ENCODE measurements at regions not wholly inside any gene's neighbourhood (a gene's known extent, or its start where the extent isn't known, plus 50 kb on each side); places are given as distances from the start of the nearest gene placed in this dataset.
A peak's percentile ranks its signal among the peaks of the same experiment; 100 is the strongest.
"Not testable (repeated sequence)": the region's sequence is repeated elsewhere in the genome, so short reads cannot be mapped to it uniquely, and the experiment has no call there.

DNA sequence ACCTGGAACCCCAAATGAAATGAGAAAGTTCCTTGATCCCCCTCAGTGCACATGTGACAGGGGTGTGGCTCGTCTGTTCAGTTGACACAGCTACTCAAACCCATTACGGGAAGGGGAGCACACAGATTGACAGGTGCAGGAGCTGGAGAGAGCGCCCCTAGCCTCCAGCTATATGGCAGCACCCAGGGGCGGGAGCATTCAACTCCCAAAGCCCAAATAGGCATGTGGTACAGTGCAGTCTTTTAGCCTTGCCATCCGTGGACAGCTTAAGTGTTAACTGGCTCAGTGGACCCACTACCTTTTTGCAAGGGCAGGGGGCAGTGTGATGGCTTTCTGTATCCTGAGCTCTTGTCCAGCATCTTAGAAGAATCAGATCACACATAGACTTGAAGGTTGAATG is 1374.2 kb upstream of the ALCAM start:
- no peak for DNase-seq (ENCODE audit: low read depth)

DNA sequence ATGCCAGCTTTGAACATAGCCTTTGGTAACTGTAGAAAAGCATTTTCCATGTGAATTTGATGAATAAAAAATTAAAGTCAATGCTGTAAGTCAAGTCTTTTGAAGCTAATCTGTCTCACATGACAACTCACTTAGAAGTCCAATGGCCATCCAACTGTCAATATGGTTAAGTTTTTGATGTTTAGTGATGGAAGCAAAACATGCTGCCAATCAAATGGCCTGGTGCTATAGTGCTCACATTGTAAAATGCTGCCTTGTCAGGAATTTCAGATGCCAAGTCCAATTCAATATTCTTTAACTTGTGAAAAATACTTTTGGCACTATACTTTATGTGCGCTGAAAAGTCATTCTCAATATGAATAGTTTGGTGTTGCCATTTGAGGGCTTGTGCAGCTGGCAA is 1361.8 kb upstream of the ALCAM start:
- DNase-seq (ENCODE audit: low read depth), result no peak

DNA sequence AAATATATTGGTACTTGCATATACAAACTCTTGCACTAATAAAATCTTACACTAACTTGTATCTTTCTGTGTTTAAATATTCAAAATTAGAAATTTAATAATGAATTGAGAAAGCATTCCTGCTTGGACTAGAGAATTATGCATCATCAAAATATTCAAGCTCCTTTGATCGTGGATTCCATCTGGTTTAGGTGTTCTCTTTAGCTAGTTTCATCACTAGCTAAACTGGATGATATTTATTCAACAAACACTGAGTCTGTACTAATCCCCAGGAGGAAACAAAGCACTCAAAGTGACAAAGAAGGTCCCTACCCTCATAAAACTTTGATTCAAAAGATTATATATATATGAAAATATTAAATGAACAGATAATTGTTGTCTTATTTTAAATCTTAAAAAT is 1360.9 kb upstream of the ALCAM start:
- no peak for DNase-seq (ENCODE audit: low read depth)

DNA sequence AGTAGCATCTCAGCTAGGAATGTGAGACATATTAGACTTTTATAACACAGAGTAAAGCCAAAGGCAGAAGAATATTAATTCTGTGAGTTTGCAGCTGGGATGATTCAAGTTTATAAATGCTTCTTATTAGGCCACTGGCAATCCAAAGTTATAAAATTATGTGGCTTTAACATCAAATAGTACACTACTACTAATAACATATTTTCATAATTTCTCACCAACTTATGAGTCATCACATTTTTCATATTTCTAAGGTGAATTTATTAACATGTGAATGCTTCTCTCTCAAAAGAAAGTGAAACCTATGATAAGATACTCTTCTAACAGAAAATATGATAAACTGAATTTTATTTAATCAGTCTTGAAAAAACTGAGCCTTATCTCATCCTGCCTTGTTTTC is 1348.2 kb upstream of the ALCAM start:
- DNase-seq (ENCODE audit: low read depth), result no peak

DNA sequence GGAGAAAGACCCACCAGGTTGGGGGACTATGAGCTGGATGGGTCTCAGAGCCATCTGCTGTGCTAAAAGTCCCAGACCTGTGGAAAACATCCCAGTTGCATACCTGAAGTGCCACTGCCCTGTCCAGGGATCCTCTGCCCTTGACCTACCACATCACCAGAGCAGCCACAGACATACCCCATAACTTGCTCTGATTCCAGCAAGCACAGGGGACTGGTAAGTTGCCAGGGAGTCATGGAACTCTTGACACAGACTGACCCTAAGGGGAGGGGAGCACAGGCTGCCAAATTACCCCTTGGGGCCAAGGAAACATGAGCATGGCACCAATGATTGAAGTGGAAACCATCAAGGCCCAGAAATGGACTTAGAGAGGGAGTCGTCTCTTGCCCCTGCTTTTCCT is 1335.1 kb upstream of the ALCAM start:
- no peak for DNase-seq (ENCODE audit: low read depth)

DNA sequence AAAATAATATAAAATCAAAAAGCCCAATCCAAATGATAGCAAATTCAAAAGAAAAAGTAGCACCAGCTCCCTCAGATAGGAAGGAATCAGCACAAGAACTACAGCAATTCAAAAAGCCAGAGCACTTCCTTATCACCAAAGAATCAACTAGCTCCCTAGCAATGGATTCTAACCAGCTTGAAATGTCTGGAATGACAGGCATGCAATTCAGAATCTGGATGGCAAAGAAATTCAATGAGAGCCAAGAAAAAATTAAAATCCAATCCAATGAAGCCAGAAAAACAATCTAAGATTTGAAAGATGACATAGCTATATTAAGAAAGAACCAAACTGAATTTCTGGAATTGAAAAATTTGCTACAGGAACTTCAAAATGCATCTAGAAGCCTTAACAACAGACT is 1334.4 kb upstream of the ALCAM start:
- DNase-seq (ENCODE audit: low read depth), result no peak

DNA sequence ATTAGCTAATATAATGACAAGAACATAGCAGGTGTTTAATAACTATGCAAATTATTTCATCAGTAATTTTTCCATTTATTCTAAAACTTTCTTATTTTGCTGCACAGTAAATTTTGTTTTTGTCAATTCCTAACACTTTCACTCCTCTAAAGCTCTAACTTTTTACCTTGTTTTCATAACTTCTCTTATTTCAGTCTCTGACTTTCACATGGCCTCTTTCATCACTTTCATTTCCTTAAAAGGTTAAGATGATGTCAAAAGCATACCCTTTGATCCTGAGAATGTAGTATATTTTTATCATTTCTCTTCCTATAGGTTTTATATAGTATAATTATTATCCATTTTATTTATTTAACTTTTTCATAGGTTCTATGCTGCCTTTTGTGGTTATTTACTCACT is 1325.8 kb upstream of the ALCAM start:
- DNase-seq (ENCODE audit: low read depth), result no peak

DNA sequence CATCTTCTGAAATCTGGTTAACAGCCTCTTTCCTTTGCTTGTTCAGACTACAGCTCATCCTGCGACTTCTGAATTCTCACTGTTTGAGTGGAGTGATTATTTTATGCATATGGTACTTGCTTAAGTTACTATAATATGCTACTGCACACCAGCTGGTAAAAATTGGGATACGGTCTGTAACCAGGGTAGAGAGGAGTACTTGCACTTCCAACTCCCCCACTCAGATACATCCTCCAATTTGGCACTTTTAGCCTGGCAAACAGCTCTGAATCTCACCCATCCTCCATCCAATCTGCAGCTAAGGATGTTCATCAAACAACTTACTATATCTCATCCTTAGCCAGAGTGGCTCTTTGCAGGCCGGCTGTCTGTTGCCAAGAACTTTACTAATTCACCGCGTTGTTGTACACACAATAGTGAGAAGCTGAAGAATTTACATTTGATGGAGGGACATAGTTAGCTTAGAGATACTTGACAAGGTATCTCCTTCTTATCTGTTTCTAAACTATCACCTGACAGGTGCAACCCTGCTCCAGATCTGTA is 1323.6 kb upstream of the ALCAM start:
- DNase-seq (ENCODE audit: low read depth), result not testable (repeated sequence)

DNA sequence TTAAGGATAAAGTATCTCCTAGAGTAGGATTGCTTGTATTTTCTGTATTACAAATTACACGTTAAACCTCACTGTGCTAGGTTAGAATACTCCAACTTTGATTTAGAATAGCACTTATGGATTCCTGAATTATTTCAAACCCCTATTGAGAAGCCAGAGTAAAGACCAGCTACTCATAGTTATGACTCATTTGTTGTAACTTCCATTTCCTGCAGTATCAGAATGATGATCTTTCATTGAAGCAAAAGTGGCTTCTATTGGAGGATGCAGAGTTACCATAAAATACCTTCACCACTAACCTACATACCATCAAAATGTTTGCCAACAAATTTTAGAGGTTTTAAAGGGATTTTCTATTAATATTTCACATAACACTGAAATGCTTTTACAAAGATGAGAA is 1322.7 kb upstream of the ALCAM start:
- DNase-seq (ENCODE audit: low read depth), result no peak

DNA sequence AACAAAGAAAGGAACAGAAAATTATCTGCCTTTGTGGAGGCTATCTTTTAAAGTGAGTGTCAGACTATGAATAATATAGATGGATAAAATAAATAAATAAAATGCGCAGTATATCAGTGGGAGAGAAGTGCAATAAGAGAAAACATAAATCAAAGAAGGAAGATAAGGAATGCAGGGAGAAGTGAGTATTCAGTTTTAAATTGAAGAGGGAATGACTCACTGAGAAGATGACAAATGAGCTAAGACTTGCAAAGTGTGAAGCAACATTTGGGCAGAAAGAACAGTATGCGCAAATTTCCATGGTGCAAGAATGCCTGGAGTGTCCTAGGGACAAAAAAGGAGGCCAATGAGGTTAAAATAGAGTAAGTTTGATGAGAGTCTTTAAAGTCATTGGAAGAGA is 1300.1 kb upstream of the ALCAM start:
- no peak for DNase-seq (ENCODE audit: low read depth)

DNA sequence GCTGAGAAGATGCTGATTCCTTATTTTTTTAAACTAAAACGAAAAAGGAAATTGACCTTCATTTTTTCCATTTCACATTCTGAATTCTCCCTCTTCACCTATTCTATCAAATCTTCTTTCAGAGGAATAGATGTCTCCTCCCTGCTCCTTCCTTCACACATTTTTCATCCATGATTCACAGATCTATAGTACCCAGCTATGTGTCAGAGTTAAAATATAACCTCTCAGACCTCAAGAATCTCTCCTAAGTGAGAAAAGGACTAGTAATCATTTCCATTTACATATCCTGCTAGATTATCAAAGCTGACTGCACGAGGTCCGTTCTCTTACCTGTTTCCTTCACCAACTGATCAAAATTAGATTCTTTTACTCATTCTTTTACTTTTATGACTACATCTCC is 1297.6 kb upstream of the ALCAM start:
- no peak for DNase-seq (ENCODE audit: low read depth)

DNA sequence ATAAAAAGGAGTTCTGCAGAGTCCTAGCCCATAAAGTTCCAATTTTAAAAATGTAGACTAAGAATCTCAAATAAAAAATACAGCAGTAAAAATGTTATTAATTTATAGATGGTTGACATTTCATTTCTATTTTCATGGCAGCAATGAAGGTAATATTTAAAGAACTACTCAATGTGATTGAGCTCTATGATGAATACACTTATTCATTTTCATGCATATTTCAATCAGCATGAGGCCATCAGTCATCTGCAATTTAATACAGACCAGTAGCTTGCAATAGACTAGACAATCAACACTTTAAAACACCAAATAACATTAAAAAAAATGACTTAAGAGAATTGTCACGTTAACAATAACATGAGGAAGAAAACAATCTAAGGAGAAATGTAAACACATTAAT is 1295.8 kb upstream of the ALCAM start:
- DNase-seq (ENCODE audit: low read depth), result no peak

DNA sequence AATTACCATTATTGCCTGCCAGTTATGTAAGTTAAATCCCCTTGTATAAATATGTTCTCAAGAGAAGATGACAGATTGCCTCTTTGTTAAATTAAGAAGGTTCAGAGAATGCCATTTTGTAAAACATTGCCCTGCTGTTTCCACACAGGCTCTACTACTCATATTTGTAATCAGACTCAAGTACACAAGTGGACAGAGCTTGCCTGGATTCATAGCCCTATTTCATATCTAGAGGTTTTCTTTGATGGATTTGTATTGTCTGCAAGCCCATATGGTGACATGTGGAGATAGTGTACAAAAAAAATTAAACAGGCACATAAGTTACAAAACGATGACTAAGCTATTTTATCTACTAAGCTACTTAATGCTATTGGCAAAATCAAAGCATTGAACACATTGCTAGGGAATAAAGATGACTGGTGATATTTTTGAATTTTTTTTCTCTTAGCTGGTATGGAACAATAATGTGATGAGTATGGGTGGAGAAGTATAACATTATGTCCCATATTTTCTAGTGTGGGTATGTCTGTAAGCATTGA is 1286.6 kb upstream of the ALCAM start:
- DNase-seq (ENCODE audit: low read depth), result no peak

DNA sequence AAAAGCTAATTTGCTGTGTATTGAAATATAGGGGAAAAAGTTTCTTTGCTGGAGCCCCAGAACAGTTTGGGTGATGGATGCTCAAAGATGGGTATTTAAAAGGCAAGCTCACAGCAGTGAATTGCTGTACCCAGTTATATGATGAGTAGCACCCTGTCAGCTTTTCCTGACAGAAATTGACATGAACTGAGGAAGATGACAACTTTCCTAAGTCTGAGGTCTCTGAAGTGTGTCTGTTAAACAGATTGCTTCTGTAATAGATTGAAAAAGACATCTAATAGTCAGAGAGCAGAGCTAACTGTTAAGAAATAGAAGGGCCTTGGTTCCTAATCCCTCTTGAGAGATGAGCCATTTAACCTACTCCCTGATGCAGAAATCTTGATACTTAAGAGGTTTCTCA is 1278.0 kb upstream of the ALCAM start:
- no peak for DNase-seq (ENCODE audit: low read depth)

DNA sequence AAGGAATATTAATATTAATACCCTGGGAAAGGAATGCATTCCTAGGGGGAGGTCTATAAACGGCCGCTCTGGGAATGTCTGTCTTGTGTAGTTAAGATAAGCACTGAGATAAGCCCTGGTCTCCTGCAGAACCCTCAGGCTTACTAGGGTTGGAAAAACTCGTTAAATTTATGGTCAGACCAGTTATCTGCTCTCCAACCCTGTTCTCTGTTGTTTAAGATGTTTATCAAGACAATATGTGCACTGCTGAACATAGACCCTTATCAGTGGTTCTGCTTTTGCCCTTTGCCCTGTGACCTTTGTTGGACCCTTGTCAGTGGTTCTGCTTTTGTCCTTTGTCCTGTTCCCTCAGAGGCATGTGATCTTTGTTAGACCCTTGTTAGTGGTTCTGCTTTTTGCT is 1276.7 kb upstream of the ALCAM start:
- DNase-seq (ENCODE audit: low read depth), result not testable (repeated sequence)

DNA sequence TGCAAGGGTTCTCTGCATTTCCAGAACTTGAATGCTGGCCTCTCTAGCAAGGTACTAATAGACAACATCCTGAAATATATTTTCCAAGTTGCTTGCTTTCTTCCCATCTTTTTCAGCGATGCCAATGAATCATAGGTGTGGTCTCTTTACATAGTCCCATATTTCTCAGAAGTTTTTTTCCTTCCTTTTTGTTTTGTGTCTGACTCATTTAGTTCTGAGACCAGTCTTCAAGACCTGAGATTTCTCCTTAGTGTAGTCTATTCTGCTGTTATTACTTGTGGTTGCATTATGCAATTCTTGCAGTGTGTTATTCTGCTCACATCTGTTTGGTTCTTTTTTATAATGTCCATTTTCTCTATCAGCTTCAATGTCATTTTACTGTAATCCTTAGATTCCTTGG is 1265.0 kb upstream of the ALCAM start:
- no peak for DNase-seq (ENCODE audit: low read depth)

DNA sequence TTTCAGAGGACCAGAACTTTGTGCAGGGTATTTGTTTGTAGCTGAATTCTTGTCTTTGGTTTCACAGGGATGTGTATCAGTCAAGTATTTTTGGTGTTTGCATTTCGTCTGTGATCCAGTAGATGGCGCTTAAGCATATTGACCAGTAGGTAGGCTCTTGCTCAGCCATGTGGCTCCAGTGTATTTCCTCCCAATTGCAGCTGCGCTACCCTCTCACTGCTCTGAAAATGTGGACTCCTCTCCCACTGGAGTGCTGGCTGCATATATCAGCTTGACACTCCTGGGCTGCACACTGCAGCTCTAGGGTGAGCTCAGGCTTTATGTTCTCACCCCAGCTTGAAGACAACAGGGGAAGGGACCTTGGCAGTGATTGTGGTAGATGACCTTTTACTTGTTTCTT is 1264.3 kb upstream of the ALCAM start:
- peak; percentile 29 for DNase-seq (ENCODE audit: low read depth)

DNA sequence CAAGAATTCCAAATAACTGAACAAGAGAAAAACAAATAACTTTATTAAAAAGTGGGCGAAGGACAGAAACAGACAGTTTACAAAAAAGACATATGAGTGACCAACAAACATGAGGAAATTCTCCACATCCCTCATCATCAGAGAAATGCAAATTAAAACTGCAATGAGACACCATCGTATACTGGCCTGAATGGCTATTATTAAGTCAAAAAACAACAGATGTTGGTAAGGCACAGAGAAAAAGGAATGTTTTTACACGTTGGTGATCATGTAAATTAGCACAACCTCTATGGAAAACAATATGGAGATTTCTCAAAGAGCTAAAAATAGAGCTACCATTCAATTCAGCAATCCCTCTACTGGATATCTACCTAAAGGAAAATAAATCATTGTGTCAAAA is 1260.4 kb upstream of the ALCAM start:
- DNase-seq (ENCODE audit: low read depth), result no peak

DNA sequence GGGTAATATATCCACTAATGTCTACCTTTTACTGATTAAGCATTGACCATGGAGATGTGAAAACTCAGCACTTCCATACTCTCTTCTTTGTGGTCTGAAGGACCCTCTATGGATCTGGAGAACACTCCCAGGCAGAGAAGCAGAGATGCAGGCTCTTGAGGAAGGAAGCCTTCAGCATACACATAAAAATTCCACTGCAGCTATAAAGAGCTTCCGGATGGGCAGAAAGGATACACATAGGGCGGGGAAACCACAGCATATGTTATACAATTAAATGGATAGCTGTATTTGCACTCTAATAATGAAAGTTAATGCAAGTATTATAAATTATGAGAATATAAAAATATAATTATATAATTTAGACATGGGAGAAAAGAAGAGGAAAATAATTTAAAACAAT is 1258.2 kb upstream of the ALCAM start:
- DNase-seq (ENCODE audit: low read depth), result no peak

DNA sequence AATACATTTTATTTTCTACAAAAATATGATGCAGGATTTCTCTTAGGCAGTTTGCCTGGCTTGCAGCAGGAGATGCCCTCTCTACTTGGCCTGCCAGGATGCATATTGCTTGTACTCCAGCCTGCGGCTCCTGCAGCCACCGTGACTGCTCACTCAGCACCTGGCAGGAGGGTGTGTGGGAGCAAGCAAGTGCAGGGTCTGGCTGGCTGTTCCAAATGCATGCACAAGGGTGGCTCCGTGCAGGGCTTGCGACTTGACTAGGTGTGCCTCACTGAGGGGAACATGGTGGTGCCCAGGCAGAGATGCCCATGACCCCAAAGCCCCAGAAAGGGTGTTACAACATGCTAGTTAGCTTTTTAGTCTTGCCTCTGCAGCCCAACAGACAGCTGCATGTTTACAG is 1240.2 kb upstream of the ALCAM start:
- no peak for DNase-seq (ENCODE audit: low read depth)

DNA sequence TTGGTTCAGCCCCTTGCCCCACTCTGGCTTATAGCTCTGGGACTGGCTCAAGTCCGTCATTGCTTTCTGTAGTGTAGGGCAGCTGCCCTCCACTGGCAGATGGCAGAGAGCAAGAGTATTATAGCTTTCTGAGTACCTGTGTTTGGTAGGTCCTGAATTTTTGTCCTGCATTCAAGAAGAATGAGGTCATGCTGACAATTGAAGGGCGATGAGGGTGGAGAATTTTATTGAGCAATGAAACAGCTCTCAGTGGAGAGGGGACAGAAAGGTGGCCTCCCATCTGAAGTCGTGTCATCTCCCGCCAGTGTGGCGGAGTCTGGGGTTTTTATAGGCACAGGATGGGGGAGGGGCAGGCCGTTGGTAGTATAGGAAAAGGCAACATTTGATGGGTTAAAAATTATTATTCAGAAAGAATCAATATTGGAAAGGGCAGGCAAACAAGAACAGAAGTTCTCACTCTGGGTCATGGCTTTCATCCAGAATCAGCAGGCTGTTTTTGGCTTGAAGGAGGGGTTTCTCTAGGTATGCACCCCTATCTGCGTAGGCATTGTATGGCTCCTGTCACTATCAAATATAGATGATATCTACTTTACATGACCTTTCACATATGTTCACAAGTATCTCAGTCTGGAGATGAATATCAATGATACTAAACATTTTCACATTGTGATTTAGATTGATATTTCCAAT is 1239.7 kb upstream of the ALCAM start:
- no peak for DNase-seq (ENCODE audit: low read depth)

DNA sequence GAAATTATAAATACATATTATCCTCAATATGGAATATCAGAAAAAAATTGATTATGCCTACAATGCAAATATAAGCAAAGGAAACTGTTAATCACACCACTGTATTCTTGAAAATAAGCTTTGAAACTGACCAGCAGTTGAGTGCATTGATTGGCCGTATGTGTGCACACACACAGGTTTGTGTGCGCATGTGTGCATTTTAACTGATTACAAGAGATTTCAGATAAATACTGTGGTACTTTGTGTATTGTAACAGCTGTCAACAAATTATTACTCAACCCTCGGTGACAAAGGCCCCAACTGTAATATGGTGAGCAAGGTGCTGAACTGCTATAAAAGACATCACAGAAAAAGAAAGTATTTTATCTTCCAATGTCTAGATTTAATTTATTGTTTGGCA is 1238.9 kb upstream of the ALCAM start:
- no peak for DNase-seq (ENCODE audit: low read depth)

DNA sequence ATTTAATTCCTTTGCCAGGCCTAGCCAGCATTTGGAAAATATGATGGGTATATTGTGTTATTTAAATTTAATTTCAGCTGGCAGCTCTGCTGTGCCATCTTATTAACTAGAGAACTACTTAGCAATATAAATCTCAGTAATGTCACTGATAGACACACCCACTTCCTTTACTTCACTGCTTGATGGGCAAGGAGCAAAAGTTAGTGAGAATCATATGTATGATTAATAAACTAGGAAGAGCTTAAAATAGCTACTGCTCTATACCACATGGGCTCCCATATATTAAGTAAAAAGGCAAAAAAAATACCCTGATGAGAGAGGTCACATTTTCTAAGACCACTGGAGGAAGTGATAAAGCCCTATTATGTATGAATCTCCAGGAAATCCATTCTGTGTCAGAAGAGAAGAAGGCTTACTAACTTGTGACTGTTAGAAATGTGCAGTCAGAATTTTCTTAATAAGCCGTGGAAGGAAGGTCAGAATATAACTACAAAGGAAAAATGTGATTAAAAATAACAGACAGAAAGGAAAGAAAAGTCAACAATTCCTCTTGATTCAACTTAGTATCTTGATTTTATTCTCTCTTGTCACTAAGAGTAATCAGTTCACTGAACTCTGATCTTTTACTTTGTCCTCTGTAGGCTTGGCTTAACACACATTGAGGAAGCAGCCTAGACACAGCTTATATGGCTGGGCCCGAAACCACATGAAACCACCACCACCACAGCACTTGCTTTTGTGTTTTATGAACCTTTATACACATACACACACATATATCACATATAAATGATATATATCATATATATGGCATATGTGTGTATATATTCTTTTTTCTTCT is 1233.9 kb upstream of the ALCAM start:
- DNase-seq (ENCODE audit: low read depth), result peak; percentile 16
